GM19324 (cell line): ENCODE measurements at regions not wholly inside any gene's neighbourhood (a gene's known extent, or its start where the extent isn't known, plus 50 kb on each side); places are given as distances from the start of the nearest gene placed in this dataset.

Experiments
- ATAC-seq: cut with Tn5 transposase; IDR thresholded peaks from one replicate; pipeline ENCODE4 v1.9.1; 2021; ENCODE audit warnings: mild to moderate bottlenecking, moderate library complexity; ENCODE audit not compliant: unreplicated experiment, low FRiP score

DNA sequence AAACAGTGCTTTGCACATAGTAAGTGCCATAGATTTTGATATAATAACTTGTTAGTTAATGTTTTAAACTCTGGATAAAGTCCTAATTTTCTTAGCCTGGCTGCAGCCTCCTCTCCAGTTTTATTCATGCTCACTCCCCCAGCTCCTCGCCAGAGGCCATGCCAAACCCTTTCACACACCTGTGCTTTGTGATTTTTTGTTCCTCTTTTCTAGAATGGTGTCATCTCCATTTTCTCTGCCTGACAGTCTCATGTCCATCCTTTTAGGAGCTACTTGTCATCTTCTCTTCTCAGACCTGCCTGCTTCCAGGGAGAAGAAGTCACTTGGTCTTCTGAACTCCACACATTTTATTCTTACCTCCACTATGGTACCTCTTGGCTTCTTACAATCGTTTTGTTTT is 55.8 kb upstream of the SPATA13 start:
- ATAC-seq, result no peak

DNA sequence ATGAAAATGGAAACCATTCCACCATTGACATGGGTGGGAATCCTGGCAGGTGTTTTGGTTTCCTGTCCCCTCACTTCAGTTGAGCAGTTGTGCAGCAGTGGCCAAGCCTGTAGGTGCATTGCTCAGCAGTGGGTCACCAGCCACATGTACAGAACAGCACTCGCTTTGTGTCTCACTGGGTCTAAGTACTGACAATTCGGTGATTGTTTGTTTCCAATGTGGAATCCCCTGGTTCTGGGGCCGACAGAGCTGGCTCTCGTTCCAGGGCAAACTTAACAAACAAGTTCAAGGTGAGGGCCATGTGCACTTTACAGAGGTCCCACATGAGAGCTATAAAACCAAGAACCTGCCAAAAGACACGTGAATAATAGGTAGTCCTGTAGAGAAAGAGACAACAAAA is 54.1 kb upstream of the SPATA13 start:
- ATAC-seq, result no peak

DNA sequence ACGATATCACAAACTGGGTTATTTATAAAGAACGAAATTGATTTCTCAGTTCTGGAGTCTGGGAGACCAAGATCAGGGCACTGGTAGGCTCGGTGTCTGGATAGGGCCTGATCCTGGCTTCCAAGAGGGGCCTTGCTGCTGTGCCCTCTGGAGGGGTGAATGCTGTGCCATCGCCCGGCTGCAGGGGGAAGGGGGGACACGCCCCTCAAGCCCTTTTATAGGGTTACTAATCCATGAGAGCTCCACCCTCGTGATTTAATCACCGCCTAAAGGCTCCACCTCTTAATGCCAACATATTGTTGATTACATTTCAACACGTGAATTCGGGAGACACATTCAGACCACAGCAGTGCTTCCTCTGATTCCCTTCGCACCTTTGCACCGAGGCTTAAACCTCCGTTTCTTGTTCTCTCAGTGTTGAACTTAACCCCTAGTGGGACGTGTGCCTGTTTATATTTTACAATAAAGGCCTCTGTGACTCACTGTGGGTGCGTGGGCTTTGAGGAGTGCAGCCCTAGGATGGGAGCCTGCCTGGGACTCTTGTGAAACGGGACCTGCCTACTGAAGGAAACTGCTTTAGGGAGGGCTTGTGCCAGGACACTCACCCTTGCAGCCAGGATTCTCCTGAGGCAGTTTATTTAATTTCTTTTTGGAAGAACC is 52.4 kb upstream of the SPATA13 start:
- no peak for ATAC-seq

DNA sequence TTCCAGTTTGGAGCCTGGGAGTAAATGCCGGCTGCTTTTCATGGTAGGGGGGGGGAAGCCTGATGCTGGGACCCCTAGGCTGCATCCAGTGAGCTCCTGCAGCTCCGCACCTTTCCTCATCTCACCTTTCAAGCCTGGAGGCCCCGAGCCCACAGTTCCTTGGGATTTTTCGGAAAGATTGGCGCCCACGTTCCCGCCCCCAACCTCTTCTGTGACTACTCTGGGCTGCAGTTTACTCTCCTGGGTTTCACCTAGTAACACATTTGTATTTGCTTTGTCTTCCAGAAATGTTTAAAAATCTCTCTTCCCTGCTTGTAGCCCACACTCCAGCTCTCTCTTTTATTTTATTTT is 51.9 kb upstream of the SPATA13 start:
- ATAC-seq, result no peak

DNA sequence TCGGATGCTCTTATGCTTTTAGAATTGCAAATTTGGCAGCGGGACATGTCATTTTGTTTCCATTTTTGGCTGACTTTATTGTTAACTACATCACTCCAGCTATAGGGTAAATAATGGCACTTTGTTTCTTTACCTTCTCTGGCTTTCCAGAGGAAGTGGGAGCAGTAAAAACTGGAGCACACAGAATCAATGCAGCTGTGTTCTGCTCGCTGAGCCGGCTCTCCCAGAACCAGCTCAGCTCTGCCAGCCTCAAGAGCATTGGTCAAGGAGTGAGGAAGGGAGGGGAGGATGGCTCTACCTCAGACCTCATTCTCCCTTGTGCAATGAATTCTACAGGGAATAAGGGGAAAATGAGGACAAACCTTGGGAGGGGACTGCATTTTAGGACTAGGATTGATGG is 50.5 kb upstream of the SPATA13 start:
- ATAC-seq, result no peak
